Mammary epithelial cell (primary cell): ENCODE measurements at regions not wholly inside any gene's neighbourhood (a gene's known extent, or its start where the extent isn't known, plus 50 kb on each side); places are given as distances from the start of the nearest gene placed in this dataset.

Experiments used
- EZH2 ChIP-seq: IDR thresholded peaks from 2 replicates; pipeline ENCODE4 v1.6.1; 2012; ENCODE audit warnings: low read length, inconsistent platforms, borderline replicate concordance
- TF ChIP-seq, protein P1 (sequence below), 2 donors: IDR thresholded peaks in 1 of 2; conservative IDR thresholded peaks in 1 of 2; 2 replicates each; pipeline ENCODE4 v1.5.1; 2011 to 2012; ENCODE audit warnings: inconsistent platforms in 2 of 2, low read length in 2 of 2, mild to moderate bottlenecking in 2 of 2, control low read depth in 1 of 2, low read depth in 1 of 2; ENCODE audit not compliant: insufficient read depth in 1 of 2; ENCODE audit errors: extremely low read depth in 1 of 2

DNA sequence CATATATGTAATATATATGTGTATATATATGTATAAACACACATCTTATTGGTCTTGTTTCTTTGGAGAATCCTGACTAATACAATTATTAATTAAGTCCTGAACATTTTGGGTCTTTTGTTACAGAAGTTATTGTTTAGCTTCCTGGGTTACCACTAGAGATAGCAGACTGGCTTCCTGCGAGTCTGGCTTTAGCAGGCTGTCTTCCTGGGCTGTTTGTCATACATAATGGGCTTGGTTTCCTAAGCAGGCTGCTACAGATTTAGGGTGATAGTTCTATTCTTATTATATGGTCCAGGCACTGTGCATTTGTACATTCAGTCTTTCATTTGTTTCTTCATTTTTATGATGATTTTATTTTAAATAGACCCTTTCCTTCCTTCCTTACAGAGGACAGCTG lies 312.0 kb upstream of the TMTC4 start:
- TF ChIP-seq, protein P1, sequence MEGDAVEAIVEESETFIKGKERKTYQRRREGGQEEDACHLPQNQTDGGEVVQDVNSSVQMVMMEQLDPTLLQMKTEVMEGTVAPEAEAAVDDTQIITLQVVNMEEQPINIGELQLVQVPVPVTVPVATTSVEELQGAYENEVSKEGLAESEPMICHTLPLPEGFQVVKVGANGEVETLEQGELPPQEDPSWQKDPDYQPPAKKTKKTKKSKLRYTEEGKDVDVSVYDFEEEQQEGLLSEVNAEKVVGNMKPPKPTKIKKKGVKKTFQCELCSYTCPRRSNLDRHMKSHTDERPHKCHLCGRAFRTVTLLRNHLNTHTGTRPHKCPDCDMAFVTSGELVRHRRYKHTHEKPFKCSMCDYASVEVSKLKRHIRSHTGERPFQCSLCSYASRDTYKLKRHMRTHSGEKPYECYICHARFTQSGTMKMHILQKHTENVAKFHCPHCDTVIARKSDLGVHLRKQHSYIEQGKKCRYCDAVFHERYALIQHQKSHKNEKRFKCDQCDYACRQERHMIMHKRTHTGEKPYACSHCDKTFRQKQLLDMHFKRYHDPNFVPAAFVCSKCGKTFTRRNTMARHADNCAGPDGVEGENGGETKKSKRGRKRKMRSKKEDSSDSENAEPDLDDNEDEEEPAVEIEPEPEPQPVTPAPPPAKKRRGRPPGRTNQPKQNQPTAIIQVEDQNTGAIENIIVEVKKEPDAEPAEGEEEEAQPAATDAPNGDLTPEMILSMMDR (conservative IDR thresholded peaks at IDR 0.05 in 1 of 2, IDR thresholded peaks at IDR 0.05 in 1 of 2; ENCODE audit: extremely low read depth in 1 of 2, insufficient read depth in 1 of 2, low read depth in 1 of 2, low read length in 2 of 2) = no peak
- TF ChIP-seq EZH2 = no peak
